Adipocyte (in vitro differentiated cells): ENCODE measurements at regions not wholly inside any gene's neighbourhood (a gene's known extent, or its start where the extent isn't known, plus 50 kb on each side); places are given as distances from the start of the nearest gene placed in this dataset.

ENCODE experiments used
- DNase-seq: peaks from one replicate; pipeline ENCODE4 v3.0.0-alpha.2; 2015; ENCODE audit warnings: low read depth
- H3K27me3 ChIP-seq: replicated peaks from 2 replicates; pipeline ENCODE4 v1.7.0; 2013; ENCODE audit warnings: mild to moderate bottlenecking, low read length, moderate library complexity; ENCODE audit not compliant: control insufficient read depth, insufficient read depth
- H3K36me3 ChIP-seq: 2 replicates; pipeline ENCODE4 v1.7.0; 2013; ENCODE audit warnings: low read length, mild to moderate bottlenecking, moderate library complexity; ENCODE audit not compliant: control insufficient read depth, insufficient read depth, severe bottlenecking
- H3K4me1 ChIP-seq: 2 replicates; pipeline ENCODE4 v1.7.0; 2013; ENCODE audit warnings: mild to moderate bottlenecking, low read length, moderate library complexity; ENCODE audit not compliant: control insufficient read depth, insufficient read depth
- H3K4me3 ChIP-seq: 2 replicates; pipeline ENCODE4 v1.7.0; 2013; ENCODE audit warnings: mild to moderate bottlenecking, low read length, moderate library complexity
- H3K9ac ChIP-seq: 2 replicates; pipeline ENCODE4 v1.7.0; 2013; ENCODE audit warnings: mild to moderate bottlenecking, low read length, moderate library complexity
- H3K9me3 ChIP-seq: 2 replicates; pipeline ENCODE4 v1.7.0; 2013; ENCODE audit warnings: mild to moderate bottlenecking, low read length, moderate library complexity; ENCODE audit not compliant: control insufficient read depth

DNA sequence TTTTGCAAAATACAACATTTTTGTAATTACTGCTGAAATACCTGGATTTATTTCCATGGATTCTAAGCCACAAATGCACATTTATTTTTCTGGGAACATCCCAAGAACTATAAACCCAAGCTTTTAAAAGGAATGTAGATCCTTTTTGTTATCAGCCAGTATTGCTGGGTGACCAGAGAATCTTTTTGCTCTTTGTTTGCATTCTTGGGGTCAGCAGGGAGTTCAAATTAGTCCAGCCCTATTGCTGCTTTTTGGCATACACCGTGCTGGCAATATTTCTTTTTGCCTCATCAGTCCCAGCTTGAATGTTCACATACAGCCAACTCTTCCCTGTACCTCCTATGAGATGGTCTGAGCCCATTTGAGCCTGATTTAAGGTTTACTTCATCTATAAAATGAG lies 155.2 kb upstream of the CNR1 start:
- peaks cover 3% of the 10 kb centered on the region for H3K9me3 ChIP-seq
- DNase-seq = no peak
- no peaks in the 10 kb centered on the region for H3K36me3 ChIP-seq
- H3K4me3 ChIP-seq = no peak overlapping the region
- H3K4me1 ChIP-seq = peaks cover 4% of the 10 kb centered on the region
- no peaks in the 10 kb centered on the region for H3K27me3 ChIP-seq
- no peak overlapping the region for H3K9ac ChIP-seq

DNA sequence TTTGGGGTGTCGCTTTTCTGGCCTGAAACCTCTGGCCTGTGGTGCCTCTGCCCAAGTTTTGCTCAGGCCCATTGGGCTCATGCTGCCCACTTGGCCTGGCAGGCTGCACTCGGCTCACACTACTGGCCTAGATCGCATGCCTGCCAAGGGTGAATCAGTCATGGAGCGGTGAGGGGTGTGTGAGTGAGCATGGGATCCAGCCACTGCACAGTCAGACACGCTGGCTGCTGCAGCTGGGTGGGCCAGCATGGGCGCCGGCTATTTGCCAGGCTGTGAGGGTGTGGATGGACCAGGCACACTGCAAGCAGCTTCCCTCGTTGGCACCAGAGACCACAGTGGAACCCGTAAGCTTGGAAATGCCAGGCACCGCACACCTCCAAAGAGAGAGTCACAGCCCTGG lies 145.4 kb upstream of the CNR1 start:
- DNase-seq = no peak
- Histone ChIP-seq H3K9ac (no peak overlapping the region), H3K4me3 (no peak overlapping the region), H3K27me3 (no peaks in the 10 kb centered on the region), H3K9me3 (no peaks in the 10 kb centered on the region), H3K4me1 (no peaks in the 10 kb centered on the region), H3K36me3 (no peaks in the 10 kb centered on the region)

DNA sequence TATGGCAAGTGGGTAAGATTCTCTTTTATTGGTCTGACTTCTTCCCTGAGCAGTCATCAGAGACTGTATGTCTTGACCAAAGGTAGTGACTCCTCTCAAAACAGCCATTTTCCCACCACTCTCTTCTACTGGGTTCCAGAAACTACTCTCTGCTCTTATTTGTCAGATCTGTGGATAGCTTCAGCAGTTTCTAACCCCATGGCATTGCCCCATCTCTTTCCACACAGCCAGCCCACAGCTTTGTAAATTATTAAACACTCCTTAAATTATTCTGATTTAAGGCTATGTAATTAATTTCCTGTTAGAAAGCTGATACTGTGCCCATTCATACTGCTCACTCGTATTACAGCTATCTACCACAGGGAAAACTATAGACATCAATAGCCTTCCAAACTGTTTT lies 138.4 kb upstream of the CNR1 start:
- no peak for DNase-seq
- Histone ChIP-seq H3K27me3 (no peaks in the 10 kb centered on the region), H3K9ac (no peak overlapping the region), H3K9me3 (no peaks in the 10 kb centered on the region), H3K4me3 (no peak overlapping the region), H3K4me1 (no peaks in the 10 kb centered on the region), H3K36me3 (no peaks in the 10 kb centered on the region)

DNA sequence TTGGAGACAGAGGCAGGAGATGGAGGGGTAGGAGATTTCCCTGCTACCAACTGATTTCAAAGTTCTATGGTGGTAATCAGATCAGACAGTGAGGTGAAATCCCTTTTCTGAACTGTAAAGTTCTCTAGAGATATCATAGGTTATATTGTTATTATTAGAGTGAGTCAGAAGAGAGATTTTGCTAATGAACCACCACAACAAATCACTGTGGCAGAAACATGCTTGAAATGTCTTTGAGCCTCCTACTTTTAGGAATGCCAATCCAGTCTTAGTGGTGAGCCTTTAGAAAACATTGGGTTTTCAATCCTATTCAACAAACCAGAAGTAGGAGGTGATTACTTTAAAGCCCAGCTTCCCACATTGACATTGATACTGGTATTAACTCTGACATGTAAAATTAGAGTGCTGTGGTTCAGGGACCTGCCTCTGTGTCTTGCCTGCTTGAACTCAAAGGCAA lies 136.7 kb upstream of the CNR1 start:
- DNase-seq = no peak
- H3K9ac ChIP-seq = no peak overlapping the region
- no peaks in the 10 kb centered on the region for H3K9me3 ChIP-seq
- H3K4me3 ChIP-seq = no peak overlapping the region
- H3K4me1 ChIP-seq = no peaks in the 10 kb centered on the region
- H3K36me3 ChIP-seq = no peaks in the 10 kb centered on the region
- no peaks in the 10 kb centered on the region for H3K27me3 ChIP-seq

DNA sequence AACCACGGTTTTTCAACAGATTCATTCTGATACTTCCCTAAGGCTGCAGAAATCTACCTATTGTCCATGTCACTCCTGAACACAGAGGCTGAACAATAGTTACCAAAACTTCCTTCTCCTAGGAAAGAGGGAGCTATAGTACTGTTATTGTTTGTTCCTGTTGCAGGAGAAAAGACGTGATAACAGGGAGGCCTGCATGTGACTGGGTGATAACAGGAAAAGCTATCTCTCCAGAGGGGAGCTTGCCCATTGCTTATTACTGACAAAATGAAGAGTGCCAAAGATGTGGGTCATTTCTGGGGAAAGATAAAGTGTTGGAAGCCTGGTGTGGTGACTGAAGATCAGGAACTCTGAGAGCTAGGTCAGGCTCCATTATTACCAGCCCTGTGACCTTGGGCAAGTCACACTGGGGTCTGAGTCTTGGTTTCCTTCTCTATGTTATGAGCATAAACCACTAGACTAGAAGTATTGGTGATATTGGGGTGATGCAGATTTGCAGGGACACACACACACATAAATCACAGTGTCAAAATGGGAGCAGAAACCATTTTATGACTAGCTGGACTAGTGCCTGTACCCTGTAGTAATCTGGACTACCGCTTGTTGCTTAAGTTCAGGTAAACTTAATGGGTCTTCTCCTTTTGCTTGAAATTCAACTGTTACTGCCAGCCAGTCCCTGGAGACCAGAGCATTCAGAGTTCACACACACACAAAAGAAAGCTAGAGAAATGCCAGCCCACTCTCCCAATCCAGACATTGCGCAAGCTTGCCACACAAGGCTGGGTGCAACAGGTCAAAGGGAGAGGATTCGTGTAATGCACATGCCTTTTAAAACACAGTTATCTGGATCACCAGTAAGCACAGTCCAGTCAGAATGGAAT lies 136.0 kb upstream of the CNR1 start:
- H3K9me3 ChIP-seq = no peaks in the 10 kb centered on the region
- H3K9ac ChIP-seq = no peak overlapping the region
- H3K36me3 ChIP-seq = no peaks in the 10 kb centered on the region
- H3K4me1 ChIP-seq = no peaks in the 10 kb centered on the region
- H3K4me3 ChIP-seq = no peak overlapping the region
- no peaks in the 10 kb centered on the region for H3K27me3 ChIP-seq
- peak; percentile 2 for DNase-seq

DNA sequence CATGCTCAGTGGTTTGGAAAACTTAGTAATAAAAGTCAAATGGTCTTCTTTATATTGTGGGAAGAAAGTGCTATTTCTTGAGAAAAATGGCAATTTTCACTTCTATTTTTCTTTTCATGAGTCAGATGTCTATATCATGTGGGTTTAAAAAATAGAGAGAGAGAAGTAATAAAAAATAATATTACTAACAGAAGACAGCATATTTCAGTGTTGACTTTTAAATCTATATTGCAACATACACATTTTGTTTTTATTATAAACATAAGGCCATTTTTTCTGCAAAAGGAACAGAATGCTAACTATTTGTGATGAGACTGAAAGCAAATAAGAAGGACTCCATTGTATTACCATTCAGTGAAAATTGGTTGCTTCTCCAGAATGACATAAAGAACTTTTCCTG lies 135.1 kb upstream of the CNR1 start:
- Histone ChIP-seq H3K36me3 (no peaks in the 10 kb centered on the region), H3K27me3 (no peaks in the 10 kb centered on the region), H3K9me3 (no peaks in the 10 kb centered on the region), H3K9ac (no peak overlapping the region), H3K4me3 (no peak overlapping the region), H3K4me1 (no peaks in the 10 kb centered on the region)
- peak; percentile 8 for DNase-seq

DNA sequence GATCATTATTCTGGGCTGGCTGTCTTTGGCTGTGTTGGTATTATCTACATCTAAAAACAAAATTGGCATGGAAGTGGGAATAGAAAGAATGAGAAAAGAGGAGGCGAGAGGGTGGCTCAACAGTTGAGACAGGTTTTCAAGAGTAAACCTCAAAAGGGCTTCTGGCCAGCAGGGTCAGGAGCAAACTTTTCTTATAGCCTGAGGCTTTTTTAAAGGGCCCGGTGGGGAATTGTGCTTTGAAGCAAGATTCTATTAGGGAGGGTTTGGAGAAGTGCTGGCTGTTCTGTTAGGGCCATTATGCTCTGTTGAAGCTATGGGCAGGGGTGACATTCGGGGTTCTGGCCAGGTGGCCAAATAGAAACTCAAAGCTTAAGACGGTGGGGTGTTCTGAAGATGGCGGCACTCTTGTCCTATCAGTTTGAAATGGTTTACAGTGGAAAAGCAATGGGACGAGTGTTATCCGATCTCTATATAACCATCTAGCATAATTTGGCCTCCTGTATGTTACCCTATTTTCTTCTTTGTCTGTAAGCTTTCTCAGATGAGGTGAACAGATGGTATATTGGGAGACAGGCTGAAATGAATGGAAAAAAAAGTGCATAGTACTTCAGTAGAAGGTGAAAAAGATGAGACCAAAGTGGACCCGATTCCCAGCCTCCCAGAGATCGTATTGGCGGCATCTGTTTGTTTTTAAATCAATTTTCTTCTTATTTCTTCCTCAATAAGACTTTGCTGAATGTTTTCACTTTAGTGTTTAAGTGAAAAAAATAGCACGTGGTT lies 132.1 kb upstream of the CNR1 start:
- Histone ChIP-seq H3K9ac (no peak overlapping the region), H3K9me3 (no peaks in the 10 kb centered on the region), H3K4me1 (no peaks in the 10 kb centered on the region), H3K36me3 (no peaks in the 10 kb centered on the region), H3K4me3 (no peak overlapping the region), H3K27me3 (no peaks in the 10 kb centered on the region)
- DNase-seq = no peak

DNA sequence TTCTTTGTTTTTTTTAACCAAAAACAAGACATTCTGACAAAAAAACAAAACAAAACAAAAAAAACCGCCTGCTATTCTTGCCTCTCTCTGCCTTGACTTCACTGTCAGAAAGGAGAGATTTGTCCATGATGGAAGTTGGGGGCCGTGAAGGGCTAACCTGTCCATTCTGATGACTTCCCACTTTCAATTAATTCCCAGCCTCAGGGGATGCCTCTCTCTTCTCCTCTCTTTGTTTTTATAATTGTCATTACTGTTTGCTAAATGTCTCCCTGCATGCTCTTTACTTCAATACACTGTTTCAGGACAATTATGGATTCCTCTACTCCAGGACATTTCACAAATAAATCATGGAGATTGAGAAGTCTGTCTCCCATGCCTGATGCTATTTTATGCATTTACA lies 130.5 kb upstream of the CNR1 start:
- Histone ChIP-seq H3K4me1 (no peaks in the 10 kb centered on the region), H3K4me3 (no peak overlapping the region), H3K9me3 (no peaks in the 10 kb centered on the region), H3K9ac (no peak overlapping the region), H3K27me3 (no peaks in the 10 kb centered on the region), H3K36me3 (no peaks in the 10 kb centered on the region)
- no peak for DNase-seq

DNA sequence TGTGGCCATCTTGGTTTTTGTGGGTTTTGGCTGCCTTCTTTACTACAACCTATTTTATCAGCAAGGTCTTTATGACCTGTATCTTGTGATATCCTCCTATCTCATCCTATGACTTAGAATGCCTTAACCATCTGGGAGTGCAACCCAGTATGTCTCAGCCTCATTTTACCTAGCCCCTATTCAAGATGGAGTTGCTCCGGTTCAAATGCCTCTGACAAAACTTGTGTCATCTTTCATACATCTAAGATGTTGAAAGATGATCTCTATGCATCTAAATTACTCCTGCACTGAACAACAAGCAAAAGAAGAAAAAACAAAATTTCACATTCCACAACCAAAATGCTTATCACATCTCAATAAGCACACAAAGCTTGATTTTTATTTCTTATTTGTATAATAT lies 129.5 kb upstream of the CNR1 start:
- Histone ChIP-seq H3K9ac (no peak overlapping the region), H3K4me1 (no peaks in the 10 kb centered on the region), H3K9me3 (peaks cover 4% of the 10 kb centered on the region), H3K27me3 (no peaks in the 10 kb centered on the region), H3K36me3 (no peaks in the 10 kb centered on the region), H3K4me3 (no peak overlapping the region)
- no peak for DNase-seq

DNA sequence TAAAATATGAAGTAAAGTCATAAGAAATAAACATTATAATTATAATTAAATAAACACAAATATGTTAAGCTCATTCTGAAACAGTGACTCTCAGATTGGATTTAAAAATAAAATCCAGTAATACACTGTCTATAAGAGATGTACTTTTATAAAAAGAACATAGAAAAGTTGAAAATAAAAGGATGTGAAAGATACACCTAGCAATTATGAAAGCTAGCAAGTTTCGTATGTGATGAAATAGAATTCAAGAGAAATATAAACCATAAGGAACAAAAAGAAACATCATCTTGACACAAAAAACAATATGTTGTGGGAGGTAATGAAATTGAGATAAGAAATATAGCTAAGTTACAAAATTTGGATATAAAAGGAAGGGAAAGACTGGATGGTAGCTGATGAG lies 128.6 kb upstream of the CNR1 start:
- Histone ChIP-seq H3K36me3 (no peaks in the 10 kb centered on the region), H3K4me1 (no peaks in the 10 kb centered on the region), H3K27me3 (no peaks in the 10 kb centered on the region), H3K9ac (no peak overlapping the region), H3K9me3 (peaks cover 4% of the 10 kb centered on the region), H3K4me3 (no peak overlapping the region)
- no peak for DNase-seq

DNA sequence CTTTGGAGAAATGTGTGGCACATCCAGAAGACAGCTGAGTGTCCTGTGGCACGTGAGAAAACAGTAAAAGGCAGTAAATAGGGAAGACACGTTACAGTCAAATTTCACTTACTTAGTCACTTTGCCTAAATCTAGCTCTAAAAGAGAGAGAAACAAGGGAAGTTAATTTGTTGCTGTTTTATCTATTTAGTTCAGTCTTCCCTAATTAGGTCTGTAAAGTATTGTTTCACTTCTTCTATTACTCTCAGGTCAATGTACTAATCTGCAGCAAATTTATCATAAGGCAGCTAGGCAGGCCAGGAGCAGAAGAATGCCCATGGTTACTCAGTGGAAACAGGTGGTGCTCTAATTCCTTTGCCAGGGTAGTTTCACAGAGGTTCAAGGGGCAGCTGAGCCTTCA lies 124.3 kb upstream of the CNR1 start:
- no peaks in the 10 kb centered on the region for H3K36me3 ChIP-seq
- H3K9ac ChIP-seq = no peak overlapping the region
- H3K4me3 ChIP-seq = no peak overlapping the region
- DNase-seq = no peak
- no peaks in the 10 kb centered on the region for H3K4me1 ChIP-seq
- H3K27me3 ChIP-seq = no peaks in the 10 kb centered on the region
- peaks cover 27% of the 10 kb centered on the region for H3K9me3 ChIP-seq
